NCI-H1694 (cell line): ENCODE measurements at regions not wholly inside any gene's neighbourhood (a gene's known extent, or its start where the extent isn't known, plus 50 kb on each side); places are given as distances from the start of the nearest gene placed in this dataset.
A peak's percentile ranks its signal among the peaks of the same experiment; 100 is the strongest.
"Not testable (repeated sequence)": the region's sequence is repeated elsewhere in the genome, so short reads cannot be mapped to it uniquely, and the experiment has no call there.

Experiments
- DNase-seq: peaks from one replicate; lab custom pipeline; 2025; lab: John Stamatoyannopoulos, UW

- DNase-seq, result peak; percentile 71
Measured at GRCh38 chr6:22147921-22148776, 148.7 kb downstream of the PRL start.

- no peak for DNase-seq
Measured at GRCh38 chr6:22149096-22149495, 147.7 kb downstream of the PRL start.

GRCh38 chr6:22149501-22150367, 147.1 kb downstream of the PRL start:
- DNase-seq, result peak; percentile 18

- DNase-seq, result no peak
Measured at GRCh38 chr6:22150368-22151035, 146.3 kb downstream of the PRL start.

- no peak for DNase-seq
Measured at GRCh38 chr6:22151892-22152291, 144.9 kb downstream of the PRL start.

- no peak for DNase-seq
Measured at GRCh38 chr6:22152841-22153240, 144.0 kb downstream of the PRL start.

GRCh38 chr6:22153384-22154158, 143.3 kb downstream of the PRL start:
- no peak for DNase-seq

- DNase-seq, result no peak
Measured at GRCh38 chr6:22155551-22155950, 141.3 kb downstream of the PRL start.

- DNase-seq, result no peak
Measured at GRCh38 chr6:22157233-22157632, 139.6 kb downstream of the PRL start.

GRCh38 chr6:22164236-22164635, 132.6 kb downstream of the PRL start:
- DNase-seq, result no peak

- DNase-seq, result not testable (repeated sequence)
Measured at GRCh38 chr6:22171006-22171405, 125.8 kb downstream of the PRL start.

- DNase-seq, result not testable (repeated sequence)
Measured at GRCh38 chr6:22171885-22172284, 125.0 kb downstream of the PRL start.

GRCh38 chr6:22173311-22173710, 123.5 kb downstream of the PRL start:
- DNase-seq, result no peak

- DNase-seq, result not testable (repeated sequence)
Measured at GRCh38 chr6:22180250-22180649, 116.6 kb downstream of the PRL start.

GRCh38 chr6:22184371-22184770, 112.5 kb downstream of the PRL start:
- DNase-seq, result no peak

GRCh38 chr6:22189946-22190345, 106.9 kb downstream of the PRL start:
- DNase-seq, result no peak

- DNase-seq, result no peak
Measured at GRCh38 chr6:22194188-22194921, 102.5 kb downstream of the PRL start.

GRCh38 chr6:22199771-22200170, 97.1 kb downstream of the PRL start:
- DNase-seq, result no peak

- DNase-seq, result no peak
Measured at GRCh38 chr6:22204153-22204552, 92.7 kb downstream of the PRL start.

- DNase-seq, result no peak
Measured at GRCh38 chr6:22205266-22205665, 91.6 kb downstream of the PRL start.

GRCh38 chr6:22206106-22206505, 90.7 kb downstream of the PRL start:
- no peak for DNase-seq
